HepG2 (cell line): ENCODE measurements at regions not wholly inside any gene's neighbourhood (a gene's known extent, or its start where the extent isn't known, plus 50 kb on each side); places are given as distances from the start of the nearest gene placed in this dataset.

Source experiments
- ATAC-seq: fragments of 200-7000 bp; cut with Tn5 transposase; 3 replicates; pipeline ENCODE4 v1.9.1; 2020; ENCODE audit warnings: mild to moderate bottlenecking, moderate library complexity
- BruUV-seq: library from RNA; stranded (reverse); fragments of 400-500 nt; replicated peaks from 2 replicates; lab custom pipeline; 2021; lab: Mats Ljungman, UMichigan
- CTCF ChIA-PET: fragments of 300-600 bp; formaldehyde crosslinking; extraction: SDS; loops from one replicate; lab custom pipeline; 2021; ENCODE audit warnings: low total read pairs, inconsistent platforms, low intra/inter-chr PET ratio; lab: Yijun Ruan, JAX
- POLR2A ChIA-PET: fragments of 350-600 bp; sonication (Branson Sonifier 250); formaldehyde crosslinking; loops from one replicate; lab custom pipeline; 2020; ENCODE audit warnings: antibody characterized with exemption, inconsistent platforms; lab: Yijun Ruan, JAX
- DNase-seq: peaks from one replicate; pipeline ENCODE4 v3.0.0-alpha.2; 2015; ENCODE audit warnings: low spot score
- FAIRE-seq: peaks from 3 replicates; lab custom pipeline; 2011; peaks lifted over from hg19 to GRCh38; lab: Jason Lieb, UNC
- H2AFZ ChIP-seq: one replicate; pipeline ENCODE4 v1.6.1; 2011; ENCODE audit warnings: low read length, inconsistent platforms
- H3K27ac ChIP-seq: fragments of 300-600 bp; 3 replicates; pipeline ENCODE4 v1.8.0; 2011; ENCODE audit warnings: mixed run types, mild to moderate bottlenecking, mixed read lengths, low read length, inconsistent platforms; ENCODE audit not compliant: insufficient read depth; ENCODE audit errors: extremely low read length
- H3K27me3 ChIP-seq, 2 experiments: fragments of 200-600 bp in 1 of 2; 2 replicates in 1 of 2; 3 replicates in 1 of 2; pipeline versions ENCODE4 v1.6.0 to v1.8.0; 2011; ENCODE audit warnings: low read length in 2 of 2, mild to moderate bottlenecking in 2 of 2, moderate library complexity in 2 of 2, inconsistent platforms in 1 of 2; ENCODE audit not compliant: insufficient read depth in 2 of 2, control insufficient read depth in 1 of 2
- H3K36me3 ChIP-seq, 2 experiments: fragments of 200-600 bp in 1 of 2; replicated peaks in 1 of 2; 2 replicates in 1 of 2; 3 replicates in 1 of 2; pipeline versions ENCODE4 v1.5.1 to v1.8.0; 2011; ENCODE audit warnings: low read length in 2 of 2, inconsistent platforms in 1 of 2; ENCODE audit not compliant: insufficient read depth in 2 of 2, control insufficient read depth in 1 of 2
- H3K4me1 ChIP-seq: 2 replicates; pipeline ENCODE4 v1.5.1; 2012; ENCODE audit warnings: low read length, inconsistent platforms; ENCODE audit not compliant: insufficient read depth
- H3K4me2 ChIP-seq: 2 replicates; pipeline ENCODE4 v1.6.0; 2011; ENCODE audit warnings: low read depth, low read length, inconsistent platforms
- H3K4me3 ChIP-seq, 3 experiments: fragments of 200-600 bp in 1 of 3; sonication (generic), shearing (Covaris generic) in 1 of 3; replicated peaks in 1 of 3; 2 replicates each; pipeline ENCODE4 v1.5.1; 2011 to 2016; ENCODE audit warnings: low read length in 3 of 3, inconsistent platforms in 2 of 3, low read depth in 2 of 3, mild to moderate bottlenecking in 2 of 3, control low read depth in 1 of 3, mixed read lengths in 1 of 3; ENCODE audit not compliant: insufficient read depth in 1 of 3
- H3K79me2 ChIP-seq: one replicate; pipeline ENCODE4 v1.6.1; 2011; ENCODE audit warnings: low read length, inconsistent platforms; ENCODE audit not compliant: insufficient read depth
- H3K9ac ChIP-seq: 2 replicates; pipeline ENCODE4 v1.6.0; 2011; ENCODE audit warnings: mild to moderate bottlenecking, low read depth, low read length, inconsistent platforms; ENCODE audit not compliant: insufficient read depth
- H3K9me3 ChIP-seq: 2 replicates; pipeline ENCODE4 v1.5.1; 2012; ENCODE audit warnings: mild to moderate bottlenecking, low read length
- H4K20me1 ChIP-seq: 2 replicates; pipeline ENCODE4 v1.6.0; 2011; ENCODE audit warnings: inconsistent platforms, mild to moderate bottlenecking, low read length, moderate library complexity; ENCODE audit not compliant: insufficient read depth
- AHR ChIP-seq: IDR thresholded peaks from 2 replicates; pipeline ENCODE4 v1.6.1; 2018; ENCODE audit warnings: missing genetic modification reagents, missing compliant biosample characterization
- CBX5 ChIP-seq: sonication (generic); formaldehyde crosslinking; IDR thresholded peaks from 2 replicates; pipeline ENCODE4 v1.4.0; 2020; ENCODE audit warnings: missing genetic modification reagents, borderline replicate concordance
- HHEX ChIP-seq: IDR thresholded peaks from 2 replicates; pipeline ENCODE4 v1.6.1; 2016; ENCODE audit warnings: control low read depth
- HMGXB4 ChIP-seq, 2 experiments: sonication (generic) in 1 of 2; formaldehyde crosslinking in 1 of 2; IDR thresholded peaks; 2 replicates each; pipeline versions ENCODE4 v1.4.0 to v1.6.1; 2018 to 2020; ENCODE audit warnings: missing genetic modification reagents in 2 of 2, borderline replicate concordance in 1 of 2, low read depth in 1 of 2, mild to moderate bottlenecking in 1 of 2, missing biosample characterization in 1 of 2
- IRF1 ChIP-seq: sonication (generic); formaldehyde crosslinking; IDR thresholded peaks from 2 replicates; pipeline ENCODE4 v1.4.0; 2020; ENCODE audit warnings: low read depth, mild to moderate bottlenecking, missing genetic modification reagents
- RARG ChIP-seq: sonication (generic); formaldehyde crosslinking; IDR thresholded peaks from 2 replicates; pipeline ENCODE4 v1.4.0; 2020; ENCODE audit warnings: low read depth, mild to moderate bottlenecking, missing genetic modification reagents
- SP5 ChIP-seq: IDR thresholded peaks from 2 replicates; pipeline ENCODE4 v1.6.1; 2016; ENCODE audit warnings: low read depth, borderline replicate concordance
- ZBTB14 ChIP-seq: sonication (generic); formaldehyde crosslinking; IDR thresholded peaks from 2 replicates; pipeline ENCODE4 v1.4.0; 2020; ENCODE audit warnings: missing genetic modification reagents
- ZNF687 ChIP-seq: sonication (generic); formaldehyde crosslinking; IDR thresholded peaks from 2 replicates; pipeline ENCODE4 v1.5.1; 2020; ENCODE audit warnings: mild to moderate bottlenecking, missing genetic modification reagents, moderate library complexity
- ZNF782 ChIP-seq: sonication (generic); formaldehyde crosslinking; IDR thresholded peaks from 2 replicates; pipeline ENCODE4 v1.4.0; 2020; ENCODE audit warnings: missing genetic modification reagents, mild to moderate bottlenecking, borderline replicate concordance
- ZSCAN21 ChIP-seq: sonication (generic); formaldehyde crosslinking; IDR thresholded peaks from 2 replicates; pipeline ENCODE4 v1.8.0; 2022; ENCODE audit warnings: mild to moderate bottlenecking, missing genetic modification reagents, moderate library complexity, borderline replicate concordance
- ZXDC ChIP-seq: sonication (generic); formaldehyde crosslinking; IDR thresholded peaks from 2 replicates; pipeline ENCODE4 v1.5.0; 2020; ENCODE audit warnings: mild to moderate bottlenecking, missing genetic modification reagents
- WGBS: methylation state at CpG from one replicate; pipeline ENCODE4 v1.1.6; 2017; ENCODE audit warnings: low lambda C conversion rate; 5-methylcytosine and 5-hydroxymethylcytosine counted together
- in situ Hi-C: cut with HindIII; loops from 2 replicates; pipeline ENCODE4 v1.10.0; 2017; ENCODE audit warnings: low pct_unique_long_range_greater_than_20kb; ENCODE audit not compliant: extremely low pct_ligation_motif_present
- intact Hi-C: fragments of 100-400 bp; cut with micrococcal nuclease; formaldehyde crosslinking; loops from one replicate; pipeline ENCODE4 v1.10.0; 2022; ENCODE audit not compliant: unreplicated experiment

- no peak for TF ChIP-seq ZNF687 (CRISPR knock-in tag)
- TF ChIP-seq ZSCAN21 (CRISPR knock-in tag): no peak
- no peak for TF ChIP-seq SP5
- no peak for TF ChIP-seq RARG (CRISPR knock-in tag)
- no peak for TF ChIP-seq HHEX (CRISPR knock-in tag)
- TF ChIP-seq AHR (CRISPR knock-in tag): no peak
These were observed 101.4 kb upstream of the TRPM1 start (continued) for GRCh38 chr15:31202953-31203352.

- peaks cover 1 to 20% of the 10 kb centered on the region in 2 experiments; a peak in 3 of 5 replicates for H3K27me3 ChIP-seq
- no peak overlapping the region for H3K27ac ChIP-seq
- no peak overlapping the region for H3K4me2 ChIP-seq
- ATAC-seq (no peak), DNase-seq (no peak), FAIRE-seq (no peak)
- in situ Hi-C loops: loop anchor here (5.0 kb wide), 1 partner anchor 233 kb away; no protein-coding TSS in a partner anchor
- ChIA-PET POLR2A (no interaction called here), CTCF (no interaction called here)
- H3K79me2 ChIP-seq: no peaks in the 10 kb centered on the region
- H2AFZ ChIP-seq: no peak overlapping the region
- H3K9ac ChIP-seq: no peak overlapping the region
- no peak overlapping the region for H3K4me3 ChIP-seq
- H3K9me3 ChIP-seq: no peaks in the 10 kb centered on the region
- peaks cover 20% of the 10 kb centered on the region; the same call in 1 of the 2 replicates for H3K4me1 ChIP-seq
- 49% methylated on average over 7 of the region's 8 CpGs for WGBS
- BruUV-seq: no TSS peak
- H4K20me1 ChIP-seq: no peaks in the 10 kb centered on the region
- intact Hi-C loops: no loop called here
- H3K36me3 ChIP-seq: no peaks in the 10 kb centered on the region
- TF ChIP-seq CBX5 (CRISPR knock-in tag) (no peak), IRF1 (CRISPR knock-in tag) (no peak), ZBTB14 (CRISPR knock-in tag) (no peak), ZNF782 (CRISPR knock-in tag) (no peak), ZXDC (no peak), HMGXB4 (CRISPR knock-in tag; IDR thresholded peaks at IDR 0.05; ENCODE audit: borderline replicate concordance in 1 of 2, low read depth in 1 of 2) (no peak)
These were observed 102.5 kb upstream of the TRPM1 start for GRCh38 chr15:31203999-31204398.
